GM12875 (cell line): ENCODE measurements at regions not wholly inside any gene's neighbourhood (a gene's known extent, or its start where the extent isn't known, plus 50 kb on each side); places are given as distances from the start of the nearest gene placed in this dataset.

Source experiments
- H3K4me3 ChIP-seq: one replicate; pipeline ENCODE4 v1.5.1; 2011; ENCODE audit warnings: low read depth, low read length, control low read depth
- TF ChIP-seq, protein P1 (sequence below): IDR thresholded peaks from 2 replicates; pipeline ENCODE4 v1.5.1; 2011; ENCODE audit warnings: low read depth, mild to moderate bottlenecking, control low read depth, inconsistent platforms, low read length, moderate library complexity, borderline replicate concordance; ENCODE audit not compliant: insufficient read depth

DNA sequence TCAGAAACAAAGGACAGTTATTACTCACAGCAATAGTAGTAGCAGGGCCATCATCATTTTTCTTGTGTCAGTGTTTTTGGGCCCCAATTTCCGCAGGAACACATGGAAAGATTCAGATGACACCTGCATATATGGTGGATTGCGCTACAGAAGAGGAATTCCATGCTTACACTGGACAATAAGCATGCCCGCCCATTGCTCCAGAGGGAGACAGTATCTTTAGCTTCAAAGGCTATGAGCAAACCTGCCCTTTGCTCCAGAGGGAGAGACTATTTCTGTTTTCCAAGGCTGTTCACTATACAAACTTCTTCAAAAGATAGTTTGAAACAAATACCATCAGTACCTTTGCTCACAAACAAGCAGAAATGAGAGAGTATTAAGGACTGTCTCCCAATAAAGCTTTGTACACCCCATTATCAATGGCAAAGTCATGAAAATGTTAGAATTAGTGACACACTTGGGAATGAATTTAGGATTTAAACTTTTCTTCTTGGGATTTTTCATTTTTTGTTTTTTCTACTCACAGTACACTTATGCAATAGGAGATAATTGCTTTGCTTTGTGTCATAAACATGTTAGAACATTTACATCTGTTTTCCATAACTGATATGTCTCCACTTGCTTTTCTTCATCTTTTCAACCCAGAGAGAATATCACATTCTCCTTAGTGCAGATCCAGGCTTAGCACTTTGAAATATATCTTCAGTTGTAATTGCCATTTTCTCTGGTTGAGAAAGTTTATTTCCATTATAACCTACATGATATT lies 564.5 kb upstream of the ZNF717 start:
- H3K4me3 ChIP-seq = no peak overlapping the region
- TF ChIP-seq, protein P1, sequence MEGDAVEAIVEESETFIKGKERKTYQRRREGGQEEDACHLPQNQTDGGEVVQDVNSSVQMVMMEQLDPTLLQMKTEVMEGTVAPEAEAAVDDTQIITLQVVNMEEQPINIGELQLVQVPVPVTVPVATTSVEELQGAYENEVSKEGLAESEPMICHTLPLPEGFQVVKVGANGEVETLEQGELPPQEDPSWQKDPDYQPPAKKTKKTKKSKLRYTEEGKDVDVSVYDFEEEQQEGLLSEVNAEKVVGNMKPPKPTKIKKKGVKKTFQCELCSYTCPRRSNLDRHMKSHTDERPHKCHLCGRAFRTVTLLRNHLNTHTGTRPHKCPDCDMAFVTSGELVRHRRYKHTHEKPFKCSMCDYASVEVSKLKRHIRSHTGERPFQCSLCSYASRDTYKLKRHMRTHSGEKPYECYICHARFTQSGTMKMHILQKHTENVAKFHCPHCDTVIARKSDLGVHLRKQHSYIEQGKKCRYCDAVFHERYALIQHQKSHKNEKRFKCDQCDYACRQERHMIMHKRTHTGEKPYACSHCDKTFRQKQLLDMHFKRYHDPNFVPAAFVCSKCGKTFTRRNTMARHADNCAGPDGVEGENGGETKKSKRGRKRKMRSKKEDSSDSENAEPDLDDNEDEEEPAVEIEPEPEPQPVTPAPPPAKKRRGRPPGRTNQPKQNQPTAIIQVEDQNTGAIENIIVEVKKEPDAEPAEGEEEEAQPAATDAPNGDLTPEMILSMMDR = no peak

DNA sequence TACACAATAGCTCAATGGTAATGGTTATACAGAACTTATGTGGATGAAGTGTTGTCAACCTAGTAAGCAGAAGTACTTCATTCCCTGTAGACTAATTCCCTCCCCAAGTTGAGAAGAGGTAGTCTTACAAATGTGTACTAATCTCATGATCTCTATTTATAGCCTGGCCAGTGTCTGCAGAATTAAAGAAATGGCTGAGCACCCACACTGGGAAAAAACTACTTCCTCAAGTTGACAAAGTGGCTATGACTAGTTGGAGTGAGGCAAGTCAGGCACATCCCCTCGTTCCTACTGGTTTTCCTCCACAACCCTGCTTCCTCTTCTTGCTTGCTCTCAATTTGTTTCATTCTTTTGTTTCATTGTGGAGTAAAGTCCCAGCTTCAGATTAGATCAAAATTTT lies 566.7 kb upstream of the ZNF717 start:
- H3K4me3 ChIP-seq = no peak overlapping the region
- TF ChIP-seq, protein P1 = no peak

DNA sequence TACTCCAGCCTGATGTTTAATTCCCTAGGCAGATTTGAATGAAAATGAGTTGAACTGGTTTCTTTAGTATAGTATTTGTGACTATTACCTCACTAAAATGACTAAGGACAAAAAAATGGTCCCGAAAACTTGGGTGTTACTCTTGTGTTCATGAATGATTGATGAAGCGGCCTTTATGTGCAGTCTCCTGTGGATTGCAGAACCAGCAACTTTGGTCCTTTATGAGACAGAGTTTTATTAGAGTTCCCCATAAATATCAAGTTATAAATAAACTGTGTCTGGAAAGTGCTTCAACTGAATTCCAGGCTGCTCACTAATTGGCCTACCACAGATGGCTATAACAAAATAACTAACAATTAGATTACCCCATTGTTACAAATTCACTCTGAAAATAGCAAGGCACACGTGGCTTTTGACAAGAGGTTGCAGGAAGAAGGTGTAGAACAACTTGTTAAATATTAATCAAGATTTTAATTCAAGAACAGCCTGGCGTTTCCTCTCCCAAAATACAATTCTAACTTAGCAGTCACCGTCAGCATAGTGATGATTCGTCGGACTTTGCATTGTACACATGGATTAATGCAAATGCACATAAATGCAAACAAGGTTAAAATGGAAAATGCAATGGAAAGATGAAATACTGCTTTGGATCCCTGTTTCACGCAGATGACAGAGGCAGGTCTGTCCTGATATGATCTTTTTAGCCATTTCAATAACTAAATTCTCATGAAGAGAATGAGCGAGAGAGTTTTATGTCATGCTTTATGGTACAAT lies 567.3 kb upstream of the ZNF717 start:
- TF ChIP-seq, protein P1 = no peak
- H3K4me3 ChIP-seq = no peak overlapping the region

DNA sequence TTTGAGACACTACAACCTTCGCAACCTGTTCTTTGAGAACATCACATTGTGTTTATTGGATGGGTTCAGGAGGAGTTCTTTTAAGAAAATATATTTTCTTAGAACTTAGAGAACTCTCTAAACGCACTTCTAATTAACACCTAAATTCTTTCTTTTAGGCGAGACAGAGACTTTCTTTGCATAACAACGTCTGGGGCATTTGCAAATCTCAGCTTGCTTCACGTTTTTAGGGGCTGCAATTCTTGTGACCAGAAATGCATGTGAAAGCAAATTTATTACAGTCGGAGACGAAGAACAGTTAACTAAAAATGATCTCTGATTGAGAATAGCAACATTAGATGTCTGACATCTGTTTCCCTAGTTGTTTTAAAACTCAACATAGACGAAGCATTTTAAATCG lies 568.3 kb upstream of the ZNF717 start:
- TF ChIP-seq, protein P1 = no peak
- H3K4me3 ChIP-seq = no peak overlapping the region

DNA sequence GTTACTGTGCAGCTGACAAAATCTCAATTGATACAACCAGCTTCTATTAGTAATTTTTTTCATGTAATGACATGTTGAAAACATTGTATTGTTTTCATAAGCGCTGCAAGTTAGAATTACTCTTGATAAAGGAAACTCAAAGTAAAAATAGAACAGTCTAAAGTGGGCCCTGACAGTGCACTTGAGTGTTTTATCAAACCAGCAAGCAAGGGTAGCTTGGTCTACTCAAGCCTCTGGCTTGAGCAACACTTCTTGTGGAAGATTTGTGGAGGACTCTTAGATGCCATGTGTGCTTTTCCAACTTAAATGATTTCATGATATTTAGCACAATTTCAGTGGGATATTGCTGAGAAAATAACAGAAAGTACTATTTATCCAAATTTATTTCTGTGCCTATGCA lies 575.7 kb upstream of the ZNF717 start:
- no peak overlapping the region for H3K4me3 ChIP-seq
- TF ChIP-seq, protein P1 = no peak

DNA sequence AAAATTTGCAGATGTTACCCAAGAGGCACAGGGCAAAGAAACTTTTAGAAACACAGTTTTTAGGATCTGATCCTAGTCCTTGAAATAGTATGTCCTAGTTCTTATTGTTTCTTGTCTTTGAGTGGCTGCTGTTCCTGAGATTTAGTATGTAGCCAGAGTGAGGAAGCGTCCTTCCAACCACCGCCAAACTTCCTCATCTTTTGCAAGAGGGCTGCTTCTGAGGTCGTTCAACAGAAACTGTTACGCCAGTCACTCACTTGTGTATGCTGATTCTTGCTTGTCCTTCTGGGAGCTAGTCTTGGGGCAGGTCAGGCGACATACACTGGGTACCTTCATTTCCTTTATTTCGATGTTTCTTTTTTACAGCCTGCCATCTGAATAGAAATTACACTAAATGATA lies 577.3 kb upstream of the ZNF717 start:
- no peak overlapping the region for H3K4me3 ChIP-seq
- TF ChIP-seq, protein P1 = no peak

DNA sequence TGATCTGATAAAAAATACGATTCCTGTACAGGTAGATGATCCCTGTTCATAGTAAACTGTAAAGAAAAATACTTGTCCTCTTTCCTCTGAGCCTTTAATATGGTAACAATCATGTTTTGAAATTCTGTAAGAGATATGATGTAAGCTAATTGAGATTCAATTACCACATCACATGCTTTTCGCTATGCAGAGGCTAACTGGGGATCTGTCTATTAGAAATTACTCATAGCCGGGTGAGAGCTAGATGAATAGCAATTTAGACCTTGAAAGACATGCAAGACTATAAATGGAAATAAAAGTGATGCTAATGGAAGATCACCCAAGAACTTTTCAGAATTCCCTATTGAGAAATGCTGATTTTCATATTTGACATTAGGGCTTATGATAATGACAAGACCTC lies 579.9 kb upstream of the ZNF717 start:
- TF ChIP-seq, protein P1 = no peak
- H3K4me3 ChIP-seq = no peak overlapping the region
